GDM1 (cell line): ENCODE measurements at regions not wholly inside any gene's neighbourhood (a gene's known extent, or its start where the extent isn't known, plus 50 kb on each side); places are given as distances from the start of the nearest gene placed in this dataset.

Experiments
- DNase-seq: peaks from one replicate; lab custom pipeline; 2025; lab: John Stamatoyannopoulos, UW

DNA sequence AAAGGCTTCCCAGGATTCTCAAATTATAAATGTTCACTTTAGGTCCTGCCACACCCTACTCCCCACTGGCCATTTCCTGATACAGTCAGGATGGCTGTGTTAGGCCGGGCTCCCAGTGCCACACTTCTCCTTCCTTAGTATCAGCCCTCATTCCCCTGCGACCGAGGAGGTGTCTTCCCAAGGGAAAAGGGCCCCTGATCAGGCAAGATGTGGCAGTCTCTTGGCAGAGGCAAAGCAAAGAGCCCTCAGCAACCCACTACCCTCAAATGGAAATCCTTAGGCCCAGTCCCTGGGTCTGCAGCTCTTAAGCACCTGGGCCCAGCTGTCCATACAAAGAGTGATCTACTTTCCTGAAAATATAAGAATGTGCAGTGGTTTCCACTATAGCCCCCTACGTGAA is 96.5 kb upstream of the VASH1 start:
- no peak for DNase-seq

DNA sequence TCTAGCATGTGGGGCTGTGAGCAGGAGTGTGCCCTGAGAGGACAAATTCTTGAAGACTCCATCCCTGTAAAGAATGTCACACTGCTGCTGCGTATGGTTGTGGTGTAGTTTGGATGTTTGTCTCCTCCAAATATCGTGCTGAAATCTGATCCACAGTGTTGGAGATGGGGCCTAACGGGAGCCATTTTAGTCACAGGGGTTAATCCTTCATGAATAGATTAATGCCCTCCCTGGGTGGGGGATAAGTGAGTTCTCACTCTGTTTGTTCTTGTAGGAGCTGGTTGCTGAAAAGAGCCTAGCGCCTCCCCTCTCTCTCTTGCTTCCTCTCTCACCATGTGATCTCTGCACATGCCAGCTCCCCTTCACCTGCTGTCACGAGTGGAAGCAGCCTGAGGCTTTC is 94.5 kb upstream of the VASH1 start:
- no peak for DNase-seq

DNA sequence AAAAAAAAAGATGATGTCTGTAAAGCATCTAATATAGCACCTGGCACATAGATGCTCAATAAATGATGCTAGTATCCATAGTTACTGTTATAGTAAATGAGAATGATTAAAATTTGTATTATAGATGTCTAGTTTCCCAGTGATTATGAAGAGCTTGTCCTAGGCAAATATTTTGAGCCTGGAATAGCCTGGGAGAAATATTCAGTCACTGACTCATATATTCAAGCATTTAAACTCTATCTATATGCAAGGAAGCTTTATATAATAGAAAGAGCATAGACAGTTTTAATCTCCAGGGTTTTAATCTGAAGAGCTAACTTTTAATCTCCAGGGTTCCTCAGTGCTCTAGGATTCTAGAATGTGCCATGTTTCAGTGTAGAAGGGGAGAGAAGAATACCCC is 91.5 kb upstream of the VASH1 start:
- no peak for DNase-seq

DNA sequence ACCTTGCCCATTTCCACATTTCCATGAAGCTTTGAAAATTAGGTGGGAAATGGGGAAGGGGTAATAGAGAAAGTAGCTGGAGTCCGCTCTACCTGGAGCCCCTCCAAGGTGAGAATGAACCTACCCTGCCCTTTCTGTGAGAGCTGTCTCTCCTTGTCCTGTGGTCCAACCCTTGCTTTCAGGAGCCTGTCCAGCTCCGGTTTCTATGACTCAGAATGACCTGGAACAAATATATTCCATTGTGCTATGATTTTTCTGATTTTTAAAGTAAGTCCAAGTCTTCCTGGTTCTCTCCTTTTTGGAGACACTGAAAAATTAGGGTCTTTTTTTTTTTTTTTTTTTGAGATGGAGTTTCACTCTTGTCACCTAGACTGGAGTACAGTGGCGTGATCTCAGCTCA is 89.1 kb upstream of the VASH1 start:
- no peak for DNase-seq

DNA sequence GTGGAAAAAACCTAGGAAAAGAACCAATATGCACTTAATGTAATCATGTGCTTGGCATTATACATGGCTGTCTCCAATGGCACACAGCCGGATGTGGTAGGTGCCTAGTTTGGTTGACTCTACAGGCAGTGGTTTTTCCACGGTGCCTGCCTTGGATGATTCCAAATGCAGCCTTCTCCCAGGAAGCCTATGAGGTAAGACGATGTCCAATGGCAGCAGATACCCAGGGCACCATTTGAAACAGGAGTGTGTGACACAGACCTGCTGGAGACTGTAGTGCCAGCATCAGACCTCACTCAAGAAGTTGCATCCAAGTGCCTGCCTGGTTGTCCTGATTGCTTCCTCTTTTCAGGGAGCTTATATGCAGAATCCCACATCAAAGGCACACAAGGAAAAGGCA is 88.0 kb upstream of the VASH1 start:
- DNase-seq: no peak

DNA sequence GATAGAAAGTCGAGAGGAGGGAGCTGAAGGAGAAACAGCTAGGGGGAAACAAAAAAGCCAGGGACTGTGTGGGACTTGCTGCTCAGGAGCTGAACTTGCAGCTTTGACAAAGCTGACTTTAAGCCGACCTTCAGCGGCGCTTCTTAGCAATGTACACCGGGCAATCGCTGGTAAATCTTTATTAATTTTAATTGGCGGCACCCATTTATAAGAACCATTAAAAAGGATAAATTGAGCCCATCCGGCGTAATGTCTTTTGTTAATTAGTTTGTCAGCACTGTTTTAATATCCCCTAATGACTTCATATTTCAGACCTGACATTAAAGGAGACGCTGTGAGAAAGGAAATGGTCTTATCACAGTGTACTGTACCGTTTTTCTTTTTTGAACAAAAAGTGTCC is 86.2 kb upstream of the VASH1 start:
- no peak for DNase-seq

DNA sequence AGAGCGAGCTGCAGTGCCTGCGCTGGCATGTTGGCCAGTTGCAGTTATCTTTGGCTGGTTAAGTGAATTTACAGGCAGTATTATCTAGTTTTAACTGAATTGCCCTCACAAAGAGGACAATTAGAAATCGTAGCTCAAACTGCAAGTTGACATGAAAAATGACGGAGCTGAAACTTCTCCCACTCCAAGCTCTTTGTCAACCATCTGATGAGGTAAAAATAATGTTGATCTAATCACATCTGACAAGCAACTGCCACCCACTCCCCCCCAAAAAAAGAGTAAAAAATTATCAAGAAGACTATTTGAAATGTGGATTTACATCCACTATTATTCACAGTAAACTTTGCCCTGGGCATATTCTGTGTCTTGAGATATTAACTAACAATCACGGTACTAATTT is 84.7 kb upstream of the VASH1 start:
- DNase-seq: no peak

DNA sequence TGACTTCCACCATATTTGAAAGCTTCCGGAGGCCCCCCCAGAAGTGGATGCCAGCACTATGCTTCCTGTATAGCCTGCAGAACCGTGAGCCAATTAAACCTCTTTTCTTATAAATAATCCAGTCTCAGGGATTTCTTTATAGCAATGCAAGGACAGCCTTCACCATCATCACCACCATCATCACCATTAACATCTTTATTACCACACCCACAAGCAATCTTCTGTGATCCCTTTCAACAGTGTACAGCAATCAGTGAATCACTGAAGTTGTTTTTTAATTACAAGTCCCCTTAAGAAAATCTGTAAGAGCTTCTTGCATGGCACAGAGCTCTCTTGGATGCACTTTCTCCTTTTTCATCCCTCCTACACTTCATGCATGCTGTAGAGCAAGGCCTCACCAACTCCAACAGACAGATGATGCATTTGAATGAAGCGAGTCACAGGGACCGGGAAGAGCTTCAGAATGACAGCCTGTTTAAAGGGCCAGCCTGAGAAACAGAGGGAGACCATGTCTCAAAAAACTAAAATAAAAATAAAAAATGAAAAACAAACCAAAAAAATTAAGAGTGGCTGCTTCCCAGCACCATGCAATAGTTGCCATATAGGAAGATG is 83.6 kb upstream of the VASH1 start:
- no peak for DNase-seq

DNA sequence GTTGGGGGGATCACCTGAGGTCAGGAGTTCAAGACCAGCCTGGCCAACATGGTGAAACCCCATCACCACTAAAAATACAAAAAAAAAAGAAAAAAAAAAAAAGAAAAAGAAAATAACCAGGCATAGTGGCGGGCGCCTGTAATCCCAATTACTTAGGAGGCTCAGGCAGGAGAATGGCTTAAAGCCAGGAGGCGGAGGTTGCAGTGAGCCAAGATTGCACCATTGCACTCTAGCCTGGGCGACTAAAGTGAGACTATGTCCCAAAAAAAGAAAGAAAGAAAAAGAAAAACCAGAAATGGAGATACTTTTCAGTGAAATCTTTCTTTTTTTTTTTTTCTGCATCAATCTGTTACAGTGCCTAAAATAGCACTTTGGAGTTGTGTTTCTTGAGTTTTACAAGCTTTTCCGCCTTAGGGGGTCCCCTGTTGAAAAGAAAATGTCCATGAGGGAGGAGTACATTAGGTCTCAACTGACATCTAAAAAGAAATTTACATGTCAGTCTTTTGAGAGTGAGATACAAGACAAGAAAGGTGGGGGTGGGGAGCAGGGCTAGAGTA is 82.9 kb upstream of the VASH1 start:
- no peak for DNase-seq

DNA sequence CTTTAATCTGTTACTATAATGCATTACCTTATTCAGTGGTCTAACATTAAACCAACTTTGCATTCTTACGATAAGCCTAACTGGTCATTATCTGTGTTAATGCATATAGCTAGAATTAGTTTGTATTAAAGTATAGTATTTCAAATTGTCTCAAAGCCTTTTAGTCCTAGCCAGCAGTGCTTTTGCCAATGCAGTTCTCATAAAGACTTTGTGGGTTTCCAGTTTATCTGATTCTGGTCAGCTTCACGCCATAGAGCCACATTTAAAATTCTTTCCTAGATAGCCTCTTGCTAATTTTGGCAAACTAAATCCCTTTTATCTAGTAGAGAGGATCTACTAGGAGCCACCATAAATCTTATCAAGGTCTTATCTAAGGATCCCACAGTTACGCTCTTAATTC is 78.9 kb upstream of the VASH1 start:
- DNase-seq: no peak

DNA sequence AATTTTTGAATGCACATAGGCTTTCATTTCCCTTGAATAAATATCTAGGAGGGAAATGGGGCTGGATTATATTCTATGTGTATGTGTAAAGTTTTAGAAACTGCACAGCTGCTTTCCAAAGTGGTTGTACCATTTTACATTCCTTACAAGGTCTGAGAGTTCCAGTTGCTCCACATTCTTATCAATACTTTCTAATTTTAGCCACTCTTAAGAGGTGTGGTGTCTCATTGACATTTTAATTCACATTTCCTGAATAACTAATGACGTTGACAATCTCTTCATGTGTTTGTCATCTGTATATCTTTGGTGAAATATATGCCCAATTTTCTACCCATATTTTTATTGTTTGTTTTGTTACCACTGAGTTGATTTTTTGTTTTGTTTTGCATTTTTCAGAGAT is 74.6 kb upstream of the VASH1 start:
- DNase-seq: no peak

DNA sequence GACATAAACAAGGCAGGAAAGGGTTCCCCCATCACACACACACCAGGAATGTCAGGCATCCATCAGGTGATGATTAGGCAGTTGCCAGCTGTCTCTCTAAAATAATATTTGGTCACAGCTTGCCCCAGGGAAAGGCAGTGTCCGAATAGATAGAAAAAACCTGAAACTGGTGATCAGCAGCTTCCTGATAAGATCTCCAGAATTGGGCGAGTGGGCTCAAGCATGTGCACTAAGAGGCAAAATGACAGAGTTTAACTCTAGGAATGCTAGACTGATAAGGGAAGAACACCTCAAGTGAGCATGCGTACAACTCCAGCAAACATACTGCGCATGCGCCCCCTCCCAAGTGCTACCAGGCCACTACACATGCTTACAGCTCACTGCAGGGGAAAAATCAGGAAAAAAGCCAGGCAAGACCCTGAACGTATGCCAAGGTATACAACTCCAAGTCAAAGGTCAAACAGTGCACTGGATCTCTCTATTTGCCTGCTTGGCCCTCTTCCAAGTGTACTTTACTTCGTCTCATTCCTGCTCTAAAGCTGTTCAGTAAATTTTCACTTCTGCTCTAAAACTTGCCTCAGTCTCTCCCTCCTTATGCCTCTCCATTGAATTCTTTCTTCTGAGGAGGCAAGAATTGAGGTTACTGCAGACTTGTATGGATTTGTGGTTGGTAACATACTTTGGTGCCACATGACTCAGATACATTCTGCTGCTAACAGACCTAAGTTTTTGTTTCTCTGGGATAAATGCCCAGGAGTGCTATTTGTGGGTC is 73.5 kb upstream of the VASH1 start:
- no peak for DNase-seq

DNA sequence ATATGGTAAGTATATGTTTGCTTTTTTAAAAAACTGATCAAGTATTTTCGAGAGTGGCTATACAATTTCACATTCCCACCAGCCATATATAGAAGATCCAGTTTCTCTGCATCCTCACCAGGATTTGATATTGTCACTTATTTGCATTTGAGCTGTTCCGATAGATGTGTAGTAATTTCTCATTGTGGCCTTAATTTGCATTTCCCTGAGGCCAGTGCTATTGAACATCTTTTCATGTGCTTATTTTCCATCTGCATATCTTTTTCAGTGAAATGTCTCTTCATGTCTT is 72.9 kb upstream of the VASH1 start:
- no peak for DNase-seq

DNA sequence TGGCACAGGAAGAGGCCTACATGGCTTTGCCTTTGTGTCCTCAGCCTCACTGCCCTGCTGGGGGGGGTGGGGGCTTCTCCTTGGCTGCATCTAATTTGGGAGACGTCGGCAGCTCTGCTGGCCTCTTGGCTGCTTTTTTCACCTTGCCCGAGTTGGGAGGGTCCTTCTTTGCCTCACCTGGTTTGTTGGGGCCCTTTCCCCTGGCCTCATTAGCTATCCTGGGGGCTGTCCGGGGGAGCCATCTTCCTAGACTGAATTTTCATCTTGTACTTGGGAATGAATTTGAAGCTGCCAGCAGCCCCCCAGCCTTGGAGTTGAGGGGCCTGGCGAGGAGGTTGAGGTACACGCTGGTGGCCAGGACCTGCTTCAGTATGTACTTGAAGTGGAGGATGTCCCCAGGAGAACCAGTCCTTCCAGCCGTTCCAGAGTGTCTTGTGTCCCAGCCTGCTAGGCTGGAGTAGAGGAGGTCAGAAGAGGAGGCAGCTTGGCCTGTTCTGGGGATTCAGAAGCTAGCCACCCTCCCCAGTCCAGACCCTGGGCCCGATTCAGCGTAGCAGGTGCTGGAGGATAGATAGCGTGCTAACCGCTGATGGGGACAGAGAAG is 70.7 kb upstream of the VASH1 start:
- no peak for DNase-seq

DNA sequence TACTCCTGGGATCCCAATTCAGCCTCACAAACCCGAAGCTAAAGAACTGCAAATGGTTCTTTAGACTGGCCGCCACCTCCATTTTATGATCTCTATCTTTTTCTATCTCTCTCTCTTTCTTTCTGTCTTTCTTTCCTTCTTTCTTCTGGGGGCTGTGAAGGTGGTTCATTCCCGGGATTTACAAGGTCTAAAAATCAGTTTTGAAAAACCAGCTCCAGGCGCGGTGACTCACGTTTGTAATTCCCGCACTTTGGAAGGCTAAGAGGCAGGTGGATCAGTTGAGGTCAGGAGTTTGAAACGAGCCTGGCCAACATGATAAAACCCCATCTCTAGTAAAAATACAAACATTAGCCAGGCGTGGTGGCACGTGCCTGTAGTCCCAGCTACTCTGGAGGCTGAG is 67.2 kb upstream of the VASH1 start:
- no peak for DNase-seq

DNA sequence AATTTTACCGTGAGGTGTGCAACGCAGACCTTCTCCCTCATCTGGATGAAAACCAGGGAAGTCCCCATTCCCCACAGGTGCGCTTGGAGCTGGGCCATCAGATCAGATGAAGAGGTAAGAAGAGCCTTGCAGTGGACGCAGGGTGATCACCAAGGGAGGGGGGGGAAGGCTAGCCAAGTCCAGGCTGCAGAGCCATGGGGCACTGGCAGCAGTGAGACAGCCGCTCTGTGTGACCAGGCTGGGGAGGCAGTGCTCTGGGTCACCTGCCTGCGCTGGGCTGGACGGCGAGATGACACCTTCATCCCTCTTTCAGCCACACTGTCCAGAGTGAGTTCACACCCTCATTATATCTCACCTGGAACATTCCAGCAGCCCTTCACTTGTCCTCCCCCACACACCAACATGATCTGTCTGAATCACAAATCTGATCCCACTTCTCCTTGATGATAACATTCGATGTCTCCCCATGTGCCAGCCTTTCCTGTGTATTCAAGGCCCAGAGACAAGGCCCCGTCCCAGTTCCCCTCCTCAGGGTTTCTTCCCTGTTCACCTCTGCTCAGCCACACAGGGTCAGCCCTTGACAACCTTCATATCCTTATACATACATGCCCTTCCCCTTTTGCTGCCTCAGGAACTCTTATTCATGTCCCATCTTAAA is 65.9 kb upstream of the VASH1 start:
- no peak for DNase-seq

DNA sequence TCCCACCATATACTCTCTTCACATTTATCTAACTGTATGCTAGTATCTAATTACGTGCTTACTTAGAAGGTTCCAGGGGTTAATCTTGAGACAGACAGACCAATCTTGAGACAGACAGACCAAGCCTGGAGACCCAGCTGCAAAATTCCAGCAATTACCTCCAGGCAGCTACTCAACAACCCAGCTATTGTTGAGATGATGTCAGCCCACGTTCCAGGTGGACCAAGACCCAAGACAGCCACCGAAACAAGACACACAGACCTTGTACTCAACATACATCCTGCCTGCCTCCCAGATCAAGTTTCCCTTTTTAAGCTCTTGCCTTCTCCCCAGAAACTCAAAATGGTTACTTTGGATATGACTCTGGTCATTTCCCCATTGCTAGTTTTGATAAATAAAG is 64.9 kb upstream of the VASH1 start:
- no peak for DNase-seq

DNA sequence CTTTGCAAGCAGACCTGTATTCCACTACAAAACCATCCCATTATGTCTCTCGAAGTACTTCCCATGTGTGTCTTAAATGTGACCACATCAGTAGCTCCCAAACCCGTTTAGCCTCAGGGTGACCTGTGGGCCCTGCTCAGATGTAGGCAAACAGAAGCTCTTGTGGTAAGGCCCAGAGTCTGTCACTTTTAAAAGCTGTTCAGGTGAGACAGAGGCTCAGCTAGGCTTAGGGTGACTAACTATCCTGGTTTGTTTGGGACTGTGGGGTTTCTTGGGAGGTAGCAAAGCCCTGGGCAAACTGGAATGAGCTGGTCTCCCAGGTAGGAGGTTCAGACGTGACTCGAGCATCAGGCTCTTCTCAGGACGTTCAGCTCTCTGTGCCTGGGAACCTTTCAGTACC is 64.5 kb upstream of the VASH1 start:
- DNase-seq: no peak

DNA sequence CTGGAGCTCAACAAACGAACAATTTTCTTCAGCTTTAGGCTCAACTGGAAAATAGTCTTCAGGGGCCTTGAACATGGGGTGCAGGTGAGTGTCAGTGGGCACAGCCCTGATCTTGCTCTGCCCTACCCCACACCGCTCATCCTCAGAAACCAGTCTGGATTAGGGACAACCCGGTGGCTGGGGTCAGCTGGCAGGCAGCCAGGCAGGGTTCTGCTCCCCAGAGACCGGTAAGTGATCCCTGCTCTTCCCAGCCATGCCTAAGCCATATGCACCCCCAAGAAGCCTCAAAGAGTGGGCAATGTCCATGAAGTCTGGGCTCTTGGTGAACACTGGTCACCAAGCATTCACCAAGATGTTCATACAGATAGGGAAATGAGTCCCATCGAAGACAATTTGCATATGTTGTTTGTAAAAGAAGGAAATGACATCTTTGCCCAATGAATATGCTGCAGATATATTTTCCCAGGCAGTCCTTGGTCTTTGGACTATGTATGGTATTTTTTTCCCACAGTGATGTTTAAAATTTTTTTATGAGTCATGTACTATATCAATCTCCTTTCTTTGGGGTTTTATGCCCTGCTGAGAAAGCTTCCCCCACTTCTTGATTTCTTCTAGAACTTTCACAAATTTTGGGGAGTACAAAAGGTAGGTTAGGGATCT is 63.9 kb upstream of the VASH1 start:
- no peak for DNase-seq

DNA sequence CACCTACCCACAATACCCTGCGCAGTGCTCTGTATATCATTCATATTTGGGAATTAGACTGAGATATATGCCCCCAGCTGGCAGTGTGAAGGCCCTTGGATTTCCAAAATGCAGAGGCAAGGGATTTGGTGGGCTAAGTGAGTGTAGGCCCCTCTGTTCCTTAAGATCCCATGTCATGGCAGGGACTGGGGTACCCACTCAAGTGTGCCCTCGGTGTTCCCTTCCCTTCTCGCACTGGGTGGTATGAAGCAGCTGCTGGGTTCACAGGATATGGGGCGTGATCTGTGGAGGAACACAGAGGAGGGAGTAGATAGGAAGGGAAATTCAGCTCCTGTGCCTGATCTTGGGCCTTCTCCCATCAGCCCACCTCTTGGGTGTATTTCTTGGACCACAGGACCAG is 63.1 kb upstream of the VASH1 start:
- DNase-seq: no peak

DNA sequence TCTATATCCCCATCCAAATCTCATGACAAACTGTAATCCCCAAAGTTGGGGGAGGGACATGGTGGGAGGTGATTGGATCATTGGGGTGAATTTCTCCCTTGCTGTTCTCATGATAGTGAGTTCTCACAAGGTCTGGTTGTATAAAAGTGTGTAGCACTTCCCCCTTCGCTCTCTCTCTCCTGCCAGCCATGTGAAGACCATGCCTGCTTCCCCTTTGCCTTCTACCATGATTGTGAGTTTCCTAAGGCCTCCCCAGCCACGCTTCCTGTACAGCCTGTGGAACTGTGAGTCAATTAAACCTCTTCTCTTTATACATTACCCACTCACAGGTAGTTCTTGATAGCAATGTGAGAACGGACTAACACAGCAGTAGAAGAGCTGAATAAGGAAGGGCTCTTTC is 62.6 kb upstream of the VASH1 start:
- DNase-seq: peak; percentile 61

DNA sequence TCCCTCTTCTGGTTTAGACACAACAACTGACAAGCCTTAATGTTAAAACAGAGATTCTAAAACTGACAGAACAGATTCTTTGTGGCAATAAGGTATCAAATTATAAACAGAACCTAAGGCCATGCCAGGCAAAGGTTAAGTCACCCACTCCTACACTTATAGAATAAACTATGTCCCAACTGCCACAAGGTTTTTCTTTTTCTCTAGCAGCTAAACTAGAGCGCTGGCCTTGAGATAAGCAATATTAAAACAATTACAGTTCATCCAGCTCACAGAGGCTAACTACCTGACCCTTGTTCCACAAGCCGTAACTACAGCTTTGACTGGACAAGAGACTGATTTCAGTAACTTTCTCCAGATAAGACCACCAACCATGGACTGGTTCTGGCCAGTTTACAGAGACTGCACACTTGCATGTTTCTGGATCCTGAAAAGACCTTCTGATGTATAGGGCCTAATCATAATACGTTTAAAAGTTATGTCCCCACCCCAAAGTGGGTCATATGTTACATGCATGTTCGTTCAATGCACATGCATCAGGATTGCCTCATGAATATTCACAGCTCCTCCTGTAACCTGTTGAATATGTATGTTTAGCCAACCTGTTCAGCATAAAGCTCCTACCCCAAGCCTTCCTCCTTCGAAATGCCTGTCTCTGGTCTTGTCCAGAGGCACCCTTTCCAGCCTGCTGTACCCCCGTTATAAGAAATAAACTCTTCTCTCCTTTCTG is 61.9 kb upstream of the VASH1 start:
- DNase-seq: no peak
